ENCODE measurements at regions not wholly inside any gene's neighbourhood (a gene's known extent, or its start where the extent isn't known, plus 50 kb on each side); places are given as distances from the start of the nearest gene placed in this dataset.

GRCh38 chr4:34202154-34202553, 2042.2 kb downstream of the ARAP2 start:
- no peak for TF ChIP-seq TCF12 (IDR thresholded peaks at IDR 0.05; ENCODE audit: low read depth)
- no peak for TF ChIP-seq NFIC (IDR thresholded peaks at IDR 0.05)
- TF ChIP-seq MAX (IDR thresholded peaks at IDR 0.05) = no peak
- TF ChIP-seq USF1 (IDR thresholded peaks at IDR 0.05) = no peak
- no peak for TF ChIP-seq TEAD4 (IDR thresholded peaks at IDR 0.05)
- TF ChIP-seq YY1 (IDR thresholded peaks at IDR 0.05; ENCODE audit: low read depth) = no peak
- TF ChIP-seq ZBTB7A (IDR thresholded peaks at IDR 0.05; ENCODE audit: low read depth) = no peak
- TF ChIP-seq CREB1 (IDR thresholded peaks at IDR 0.05; ENCODE audit: low read depth) = no peak
- no peak for TF ChIP-seq EP300 (IDR thresholded peaks at IDR 0.05; ENCODE audit: borderline replicate concordance)
- no peak for TF ChIP-seq RAD21 (IDR thresholded peaks at IDR 0.05; ENCODE audit: low read depth)
- TF ChIP-seq CEBPB (IDR thresholded peaks at IDR 0.05) = no peak
- no peak for TF ChIP-seq TAF1 (IDR thresholded peaks at IDR 0.05; ENCODE audit: low read depth)
- TF ChIP-seq REST (IDR thresholded peaks at IDR 0.05; ENCODE audit: low read depth) = no peak
- no peak for TF ChIP-seq FOXM1 (IDR thresholded peaks at IDR 0.05; ENCODE audit: borderline replicate concordance, low read depth)
- TF ChIP-seq EGR1 (IDR thresholded peaks at IDR 0.05) = no peak

GRCh38 chr4:34220601-34221000, 2023.7 kb downstream of the ARAP2 start:
- no peak for TF ChIP-seq MAX (IDR thresholded peaks at IDR 0.05)
- no peak for TF ChIP-seq TAF1 (IDR thresholded peaks at IDR 0.05; ENCODE audit: low read depth)
- TF ChIP-seq EP300 (IDR thresholded peaks at IDR 0.05; ENCODE audit: borderline replicate concordance) = no peak
- TF ChIP-seq USF1 (IDR thresholded peaks at IDR 0.05) = no peak
- TF ChIP-seq YY1 (IDR thresholded peaks at IDR 0.05; ENCODE audit: low read depth) = no peak
- no peak for TF ChIP-seq RAD21 (IDR thresholded peaks at IDR 0.05; ENCODE audit: low read depth)
- no peak for TF ChIP-seq TEAD4 (IDR thresholded peaks at IDR 0.05)
- no peak for TF ChIP-seq EGR1 (IDR thresholded peaks at IDR 0.05)
- no peak for TF ChIP-seq CEBPB (IDR thresholded peaks at IDR 0.05)
- no peak for TF ChIP-seq TCF12 (IDR thresholded peaks at IDR 0.05; ENCODE audit: low read depth)
- no peak for TF ChIP-seq CREB1 (IDR thresholded peaks at IDR 0.05; ENCODE audit: low read depth)
- no peak for TF ChIP-seq ZBTB7A (IDR thresholded peaks at IDR 0.05; ENCODE audit: low read depth)
- no peak for TF ChIP-seq REST (IDR thresholded peaks at IDR 0.05; ENCODE audit: low read depth)
- no peak for TF ChIP-seq FOXM1 (IDR thresholded peaks at IDR 0.05; ENCODE audit: borderline replicate concordance, low read depth)
- no peak for TF ChIP-seq NFIC (IDR thresholded peaks at IDR 0.05)

GRCh38 chr4:34221986-34222385, 2022.3 kb downstream of the ARAP2 start:
- TF ChIP-seq YY1 (IDR thresholded peaks at IDR 0.05; ENCODE audit: low read depth) (no peak), USF1 (IDR thresholded peaks at IDR 0.05) (no peak), CREB1 (IDR thresholded peaks at IDR 0.05; ENCODE audit: low read depth) (no peak), MAX (IDR thresholded peaks at IDR 0.05) (no peak), EP300 (IDR thresholded peaks at IDR 0.05; ENCODE audit: borderline replicate concordance) (no peak), FOXM1 (IDR thresholded peaks at IDR 0.05; ENCODE audit: borderline replicate concordance, low read depth) (no peak), NFIC (IDR thresholded peaks at IDR 0.05) (no peak), TEAD4 (IDR thresholded peaks at IDR 0.05) (no peak), EGR1 (IDR thresholded peaks at IDR 0.05) (no peak), RAD21 (IDR thresholded peaks at IDR 0.05; ENCODE audit: low read depth) (no peak), ZBTB7A (IDR thresholded peaks at IDR 0.05; ENCODE audit: low read depth) (no peak), CEBPB (IDR thresholded peaks at IDR 0.05) (no peak), REST (IDR thresholded peaks at IDR 0.05; ENCODE audit: low read depth) (no peak), TCF12 (IDR thresholded peaks at IDR 0.05; ENCODE audit: low read depth) (no peak), TAF1 (IDR thresholded peaks at IDR 0.05; ENCODE audit: low read depth) (no peak)
